Epidermal melanocyte (primary cell): ENCODE measurements at regions not wholly inside any gene's neighbourhood (a gene's known extent, or its start where the extent isn't known, plus 50 kb on each side); places are given as distances from the start of the nearest gene placed in this dataset.
"Not testable (repeated sequence)": the region's sequence is repeated elsewhere in the genome, so short reads cannot be mapped to it uniquely, and the experiment has no call there.

Experiments used
- DNase-seq: peaks from one replicate; pipeline ENCODE4 v3.0.0; 2011; ENCODE audit warnings: low spot score; ENCODE audit not compliant: insufficient read length

- no peak for DNase-seq
Measured at GRCh38 chr16:9627427-9627826, 536.0 kb downstream of the HAPSTR1 start.

- DNase-seq = no peak
Measured at GRCh38 chr16:9630119-9630518, 538.7 kb downstream of the HAPSTR1 start.

GRCh38 chr16:9630985-9631384, 539.5 kb downstream of the HAPSTR1 start:
- no peak for DNase-seq

DNA sequence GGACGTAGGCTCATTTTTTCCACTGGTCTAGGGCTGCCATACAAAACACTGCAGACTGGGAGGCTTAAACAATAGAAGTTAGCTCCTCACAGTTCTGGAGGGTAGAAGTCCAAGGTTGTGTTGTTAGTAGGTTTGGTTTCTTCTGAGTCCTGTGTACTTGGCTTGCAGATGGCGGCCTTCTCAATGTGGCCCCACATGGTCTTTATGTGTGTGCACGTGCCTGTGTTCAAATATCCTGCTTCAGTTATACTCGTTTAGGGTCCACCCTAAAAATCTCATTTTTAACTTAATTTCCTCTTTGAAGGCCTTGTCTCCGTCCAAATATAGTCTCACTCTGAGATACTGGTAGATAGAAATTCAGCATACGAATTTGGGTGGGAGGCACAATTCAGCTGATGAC, 542.4 kb downstream of the HAPSTR1 start:
- DNase-seq = no peak

GRCh38 chr16:9635150-9635720, 543.8 kb downstream of the HAPSTR1 start:
- DNase-seq = not testable (repeated sequence)

DNA sequence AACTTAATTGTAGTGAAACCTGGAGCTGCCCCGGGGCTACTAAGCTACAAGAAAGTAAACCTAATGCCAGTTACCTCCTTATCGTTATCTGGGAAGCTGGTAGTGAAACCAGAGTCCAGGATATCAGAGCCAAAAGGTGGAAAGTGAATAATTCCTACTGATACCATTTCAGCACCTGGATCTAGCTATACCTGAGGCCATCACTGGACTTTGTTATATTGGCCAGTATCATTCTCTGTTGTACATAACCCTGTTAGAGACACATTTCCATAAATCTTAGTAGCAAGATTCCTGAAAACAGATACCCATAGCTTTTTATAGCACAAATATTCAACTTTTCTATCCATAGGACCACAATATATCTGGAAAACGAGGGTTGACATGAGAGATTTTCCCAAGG, 538.0 kb downstream of the GRIN2A start:
- no peak for DNase-seq

- no peak for DNase-seq
Measured at GRCh38 chr16:9645911-9646310, 536.3 kb downstream of the GRIN2A start.

- peak; percentile 23 for DNase-seq
Measured at GRCh38 chr16:9647981-9648701, 534.1 kb downstream of the GRIN2A start.

DNA sequence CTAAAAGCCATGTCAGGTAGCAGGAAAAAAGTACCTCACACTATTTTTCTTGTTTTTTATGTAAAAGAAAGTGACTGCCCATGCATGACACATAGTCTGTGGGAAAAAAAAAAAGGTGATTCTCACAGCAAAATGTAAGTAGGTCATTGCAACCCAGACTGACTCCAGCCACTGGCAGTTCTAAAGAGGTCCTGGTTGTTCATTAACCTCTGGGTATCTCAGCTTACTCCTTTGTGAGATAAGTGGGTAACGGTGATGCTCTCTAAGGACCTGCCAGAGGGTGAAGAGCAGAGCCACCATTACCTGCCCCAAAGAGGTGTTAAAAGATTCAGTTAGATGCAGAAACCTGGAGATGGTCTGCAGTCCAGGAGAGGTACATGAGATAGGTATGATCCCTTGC, 531.9 kb downstream of the GRIN2A start:
- DNase-seq = no peak

GRCh38 chr16:9655051-9655450, 527.2 kb downstream of the GRIN2A start:
- DNase-seq = no peak

DNA sequence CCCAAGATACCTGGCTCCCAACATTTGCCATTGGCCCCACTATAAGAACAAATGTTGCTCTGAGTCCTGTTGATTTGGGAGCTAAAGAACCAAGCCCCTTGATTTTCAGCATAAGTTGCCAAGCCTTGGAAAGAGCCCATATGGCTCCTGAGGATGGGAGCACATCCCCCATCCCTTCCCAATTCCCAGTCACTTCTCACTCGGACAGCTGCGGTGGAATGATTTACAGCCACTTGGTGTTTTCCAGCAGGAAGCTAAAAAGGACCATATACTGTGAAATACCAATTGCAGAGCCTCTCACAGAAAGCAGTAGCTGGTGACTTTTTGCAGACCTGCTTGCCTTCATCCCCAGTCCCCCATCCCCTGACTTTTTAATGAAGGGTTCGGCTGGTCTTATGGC, 524.6 kb downstream of the GRIN2A start:
- DNase-seq = no peak

DNA sequence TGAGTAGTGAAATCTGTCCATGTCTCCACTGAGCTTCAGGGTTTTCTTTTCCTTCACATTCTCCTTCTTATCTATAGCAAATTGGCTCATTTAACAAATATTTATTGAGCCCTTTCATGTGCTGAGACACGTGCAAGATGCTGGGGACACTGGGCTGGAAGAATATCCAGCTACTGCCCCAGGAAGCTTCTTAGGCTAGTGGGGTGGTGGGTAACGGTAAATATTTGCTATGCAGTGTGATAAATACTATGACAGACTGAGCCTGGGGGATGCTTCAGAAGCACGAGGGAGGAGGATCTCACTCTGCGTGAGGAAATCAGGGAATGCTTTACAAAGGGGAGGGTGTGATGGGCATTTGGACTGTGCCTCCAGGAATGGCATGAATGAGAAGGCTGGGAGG, 524.1 kb downstream of the GRIN2A start:
- DNase-seq = no peak

DNA sequence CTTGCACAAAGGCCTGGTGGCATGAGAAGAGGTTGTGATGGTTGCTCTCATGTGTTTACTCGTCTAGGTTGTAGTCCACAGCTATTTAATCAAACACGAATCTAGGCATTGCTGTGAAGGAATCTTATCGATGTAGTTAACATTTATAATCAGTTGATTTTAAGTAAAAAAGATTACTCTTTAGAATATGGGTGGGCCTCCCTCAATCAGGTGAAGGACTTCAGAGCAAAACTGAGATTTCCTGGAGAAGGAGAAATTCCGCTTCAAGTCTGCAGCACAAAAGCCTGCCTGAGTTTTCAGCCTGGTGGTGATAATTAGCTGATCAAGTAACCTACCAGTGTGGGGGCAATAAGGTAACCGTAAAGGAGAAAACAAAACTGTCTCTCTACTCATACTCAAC, 523.6 kb downstream of the GRIN2A start:
- DNase-seq = no peak

DNA sequence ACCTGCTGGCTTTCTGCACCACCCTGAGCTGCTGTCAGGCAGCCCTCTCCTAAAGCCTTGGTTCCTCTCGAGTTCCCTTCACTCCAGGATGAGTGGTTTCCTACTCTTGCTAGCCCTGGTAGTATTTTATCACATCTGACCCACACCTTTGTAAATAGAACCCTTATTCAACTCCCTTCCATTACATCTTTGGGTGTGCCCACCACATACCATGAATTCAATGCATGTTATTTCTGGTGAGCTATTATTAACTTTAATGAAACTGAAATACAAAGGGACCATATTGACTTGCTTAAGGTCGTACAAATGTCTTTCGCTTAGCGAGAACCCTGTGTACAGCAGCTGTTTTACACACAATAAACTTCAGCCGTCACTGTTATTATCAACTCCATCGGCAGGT, 521.3 kb downstream of the GRIN2A start:
- no peak for DNase-seq

DNA sequence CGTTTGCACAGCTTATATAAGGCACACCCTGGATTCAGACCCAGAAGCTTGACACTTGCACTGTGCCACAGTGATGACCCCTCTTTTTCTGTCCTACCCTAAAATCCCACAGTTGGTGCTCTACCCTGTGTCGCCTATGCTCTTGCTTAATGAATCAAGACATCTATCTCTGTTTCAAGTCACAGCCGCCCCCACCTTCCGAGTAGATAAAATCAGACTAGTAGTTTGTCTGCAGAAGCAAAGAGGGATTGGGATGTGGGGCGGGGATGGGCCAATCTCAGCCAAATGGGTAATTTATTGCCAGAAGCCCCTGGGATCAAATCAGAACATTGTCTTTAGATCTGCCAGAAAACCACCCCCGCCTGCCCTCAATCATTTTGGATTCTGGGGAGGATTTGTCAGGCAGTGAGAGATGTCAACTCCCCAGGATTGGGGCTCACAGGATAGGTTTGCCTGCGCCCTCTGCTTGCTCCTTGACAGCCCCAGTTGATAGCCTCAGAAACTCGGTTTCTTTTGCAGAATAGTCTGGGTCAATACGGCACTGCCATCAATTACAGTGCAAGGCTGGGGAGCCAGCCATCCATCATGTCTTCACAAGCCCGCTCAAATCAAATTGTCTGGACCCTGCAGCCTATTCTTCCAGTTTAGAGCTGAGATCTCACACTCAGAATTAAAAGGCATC, 520.8 kb downstream of the GRIN2A start:
- no peak for DNase-seq

- no peak for DNase-seq
Measured at GRCh38 chr16:9663588-9663987, 518.6 kb downstream of the GRIN2A start.

DNA sequence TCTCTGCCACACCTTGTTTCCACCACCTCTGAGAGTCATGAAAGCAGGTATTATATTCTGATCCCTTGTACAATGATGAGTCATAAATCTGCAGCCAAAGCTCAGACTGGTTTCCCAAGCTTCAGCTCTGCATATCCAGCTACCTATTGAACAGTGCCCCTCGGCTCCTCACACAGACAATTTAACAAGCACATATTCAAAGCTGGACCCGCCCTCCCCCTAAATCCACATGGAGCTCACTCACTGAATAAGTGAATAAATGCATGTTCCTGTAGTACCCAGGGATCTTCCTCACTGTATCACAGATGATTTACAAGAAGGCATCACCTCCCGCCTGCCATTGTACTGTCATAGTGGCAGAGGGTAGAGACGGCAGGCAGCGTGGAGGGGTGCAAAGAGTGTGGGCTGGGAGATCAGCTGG, 516.4 kb downstream of the GRIN2A start:
- no peak for DNase-seq

DNA sequence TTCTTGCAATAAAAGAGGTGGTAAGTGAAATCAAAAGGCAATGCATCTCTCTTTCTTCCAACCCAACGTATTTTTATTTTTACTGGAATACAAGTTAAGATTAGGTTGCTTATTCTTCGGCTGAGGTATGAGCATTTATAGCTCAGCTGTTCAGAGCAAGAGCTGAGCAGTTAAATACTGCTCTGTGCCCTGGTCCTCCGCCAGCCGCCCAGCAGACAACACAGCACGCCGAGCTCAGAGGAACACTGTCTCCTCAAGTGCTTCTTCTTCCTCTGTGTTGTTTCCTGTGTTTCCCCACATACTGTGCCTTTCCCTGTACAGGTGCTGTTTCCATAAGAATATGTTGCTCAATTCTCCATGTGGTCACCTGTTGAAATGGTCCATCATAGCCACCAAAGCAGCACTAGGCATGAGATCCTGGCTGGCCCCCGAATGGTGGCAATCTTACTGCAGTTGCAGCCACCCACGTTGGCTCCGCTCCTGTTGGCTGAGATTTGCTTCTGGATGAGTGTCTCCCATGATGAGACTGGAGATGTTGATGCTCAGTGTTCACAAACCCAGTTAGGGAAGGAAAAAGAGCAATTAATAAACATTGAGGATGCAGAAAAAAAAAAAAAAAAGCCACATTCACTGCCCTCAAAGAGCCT, 515.3 kb downstream of the GRIN2A start:
- no peak for DNase-seq

DNA sequence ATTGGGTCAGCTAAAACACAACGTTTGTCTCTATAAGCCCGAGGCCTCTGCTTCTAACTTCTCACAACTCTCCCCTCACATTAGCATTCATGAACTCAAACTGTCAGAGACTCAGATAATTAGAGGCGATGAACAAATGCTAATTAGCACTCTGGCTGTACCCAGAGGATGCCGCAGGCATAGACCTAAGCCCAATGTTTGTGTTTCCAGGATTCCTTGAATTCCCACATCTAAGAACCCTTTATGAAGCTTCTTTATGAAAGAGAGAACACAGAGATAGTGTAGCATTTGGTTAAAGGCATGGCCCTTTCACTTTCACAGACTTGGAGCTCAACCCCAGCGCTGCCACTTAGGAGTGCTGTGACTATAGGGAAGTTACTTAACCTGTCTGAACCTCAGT, 512.2 kb downstream of the GRIN2A start:
- no peak for DNase-seq

- DNase-seq = not testable (repeated sequence)
Measured at GRCh38 chr16:9670616-9671015, 511.6 kb downstream of the GRIN2A start.

- DNase-seq = not testable (repeated sequence)
Measured at GRCh38 chr16:9676560-9677300, 505.5 kb downstream of the GRIN2A start.

DNA sequence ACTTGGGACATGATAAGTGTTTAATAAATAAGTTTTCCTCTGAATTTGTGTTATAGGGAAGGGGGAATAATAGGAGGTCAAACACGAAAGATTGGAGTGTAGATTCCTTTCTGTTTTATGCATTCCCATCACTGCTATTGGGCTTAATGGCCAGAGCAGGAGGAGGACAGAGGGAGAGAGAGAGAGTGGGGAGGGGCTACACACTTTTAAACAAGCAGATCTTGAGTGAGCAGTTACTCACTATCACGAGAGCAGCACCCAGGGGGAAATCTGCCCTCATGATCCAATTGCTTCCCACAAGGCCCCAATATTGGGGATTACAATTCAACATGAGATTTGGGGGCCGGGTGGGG, 505.0 kb downstream of the GRIN2A start:
- DNase-seq = no peak
